Heart left ventricle (tissue), 13 donors: ENCODE measurements at regions not wholly inside any gene's neighbourhood (a gene's known extent, or its start where the extent isn't known, plus 50 kb on each side); places are given as distances from the start of the nearest gene placed in this dataset.

Experiments
- POLR2A ChIP-seq, 2 donors: fragments of 450-650 bp; IDR thresholded peaks; one replicate each; pipeline ENCODE4 v1.6.1; 2017; ENCODE audit warnings: antibody characterized with exemption in 2 of 2, mild to moderate bottlenecking in 2 of 2, moderate library complexity in 2 of 2
- TF ChIP-seq, protein P1 (sequence below), 12 donors: fragments of 200-600 bp; sonication (generic) in 4 of 12; IDR thresholded peaks; one replicate each; pipeline versions ENCODE4 v1.5.0 to v1.8.0; 2018 to 2022; ENCODE audit warnings: antibody characterized with exemption in 12 of 12, mild to moderate bottlenecking in 5 of 12
- donor health status: ischemic (EF 13 %, LVEDD 7.1; RV severe dilation, severe dysfunction).
- donor health status: DM: no; HTN: yes; CAD: no.
- donor health status: DM: no; HTN: no; CAD: no.
- donor health status: ischemic (EF 25% LVEDD 6.9; RV normal size, moderate dysfunction).
- donor health status: ischemic (EF 25% LVEDD 5.7; RV mildly dilated, moderate dysfunction).
- donor health status: ischemic (EF 35%, LVEDD 5.7; RV mildly dilated, moderate dysfunction).
- donor health status: nonischemic (EF 11% LVEDD 7.7; RV severe dilation, severe dysfunction).
- donor health status: DM: yes; HTN: yes; CAD: no.
- donor health status: PGD.
- donor health status: ischemic (EF 29% LVEDD 5.4; RV normal size, mild dysfunction).
- donor health status: nonischemic (EF 23%, LVEDD 6.1; RV moderate dilation, normal function).

DNA sequence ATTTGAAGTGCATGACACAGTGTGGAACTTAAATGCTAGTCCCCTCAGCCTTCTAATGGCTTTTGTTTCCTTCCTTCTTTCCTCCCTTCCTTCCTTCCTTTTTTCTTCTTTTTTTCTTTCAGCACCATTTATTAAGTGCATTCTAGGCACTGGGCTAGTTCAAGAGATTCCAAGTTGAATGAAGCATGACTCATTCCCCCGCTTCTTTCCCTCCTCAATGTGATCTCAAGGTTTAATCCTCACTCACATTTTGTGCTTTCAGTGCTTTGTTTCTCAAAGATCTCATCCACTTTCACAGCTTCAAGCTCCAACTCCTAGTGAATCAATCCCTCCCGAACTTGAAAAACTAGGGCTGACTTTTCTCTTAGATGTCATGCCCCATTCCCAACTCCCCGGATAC is 90.1 kb downstream of the LBH start:
- no peak for TF ChIP-seq POLR2A (IDR thresholded peaks at IDR 0.05)
- TF ChIP-seq, protein P1, sequence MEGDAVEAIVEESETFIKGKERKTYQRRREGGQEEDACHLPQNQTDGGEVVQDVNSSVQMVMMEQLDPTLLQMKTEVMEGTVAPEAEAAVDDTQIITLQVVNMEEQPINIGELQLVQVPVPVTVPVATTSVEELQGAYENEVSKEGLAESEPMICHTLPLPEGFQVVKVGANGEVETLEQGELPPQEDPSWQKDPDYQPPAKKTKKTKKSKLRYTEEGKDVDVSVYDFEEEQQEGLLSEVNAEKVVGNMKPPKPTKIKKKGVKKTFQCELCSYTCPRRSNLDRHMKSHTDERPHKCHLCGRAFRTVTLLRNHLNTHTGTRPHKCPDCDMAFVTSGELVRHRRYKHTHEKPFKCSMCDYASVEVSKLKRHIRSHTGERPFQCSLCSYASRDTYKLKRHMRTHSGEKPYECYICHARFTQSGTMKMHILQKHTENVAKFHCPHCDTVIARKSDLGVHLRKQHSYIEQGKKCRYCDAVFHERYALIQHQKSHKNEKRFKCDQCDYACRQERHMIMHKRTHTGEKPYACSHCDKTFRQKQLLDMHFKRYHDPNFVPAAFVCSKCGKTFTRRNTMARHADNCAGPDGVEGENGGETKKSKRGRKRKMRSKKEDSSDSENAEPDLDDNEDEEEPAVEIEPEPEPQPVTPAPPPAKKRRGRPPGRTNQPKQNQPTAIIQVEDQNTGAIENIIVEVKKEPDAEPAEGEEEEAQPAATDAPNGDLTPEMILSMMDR (IDR thresholded peaks at IDR 0.05) = no peak
